ENCODE measurements at regions not wholly inside any gene's neighbourhood (a gene's known extent, or its start where the extent isn't known, plus 50 kb on each side); places are given as distances from the start of the nearest gene placed in this dataset.

DNA sequence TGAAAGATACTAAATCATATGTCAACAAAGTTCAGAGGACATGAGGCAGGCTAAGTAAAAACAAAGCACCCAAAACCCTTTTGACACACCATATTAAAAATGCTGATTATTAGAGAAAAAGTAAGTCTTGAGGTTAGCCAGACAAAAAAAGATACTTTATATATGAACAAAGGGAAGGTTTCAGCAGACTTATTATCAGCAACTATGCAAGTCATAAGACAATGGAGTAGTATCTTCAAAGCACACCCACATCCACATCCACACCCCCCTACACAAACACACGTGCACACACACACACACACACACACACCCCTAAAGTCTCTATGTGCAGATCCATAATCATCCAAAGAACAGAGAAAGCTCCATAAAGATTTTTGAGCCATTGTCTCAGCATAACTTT lies 1373.9 kb upstream of the CELF2 start:
- Histone ChIP-seq H4K20me1 (ENCODE audit: insufficient read depth, low read length) (no peaks in the 10 kb centered on the region), H4K5ac (ENCODE audit: low read depth, low read length) (no peak overlapping the region), H3K9ac (ENCODE audit: low read depth, low read length) (no peak overlapping the region), H3K4me1 (ENCODE audit: control insufficient read depth, insufficient read depth, low read length) (no peaks in the 10 kb centered on the region), H3K4me2 (ENCODE audit: low read depth, low read length) (no peak overlapping the region), H3K4me3 (ENCODE audit: insufficient read depth, low read depth, low read length) (no peak overlapping the region), H2BK120ac (ENCODE audit: low read depth, low read length) (no peak overlapping the region), H4K91ac (ENCODE audit: insufficient read depth, low read depth, low read length) (no peak overlapping the region), H3K14ac (replicated peaks; ENCODE audit: low read depth, low read length) (no peak overlapping the region), H4K8ac (ENCODE audit: low read depth in 2 of 2, low read length in 2 of 2) (no peak overlapping the region), H3K9me1 (ENCODE audit: insufficient read depth, low read length) (no peaks in the 10 kb centered on the region), H3K27ac (ENCODE audit: insufficient read depth, low read length) (no peak overlapping the region), H2BK15ac (ENCODE audit: low read depth, low read length) (no peak overlapping the region), H3K36me3 (ENCODE audit: control insufficient read depth, insufficient read depth, low read length) (no peaks in the 10 kb centered on the region), H3K23ac (ENCODE audit: low read depth, low read length) (no peak overlapping the region), H3K18ac (ENCODE audit: low read depth, low read length) (no peak overlapping the region), H2AK9ac (replicated peaks; ENCODE audit: low read depth, low read length, poor library complexity) (no peak overlapping the region), H3K56ac (ENCODE audit: extremely low read depth, insufficient read depth, low read length) (no peak overlapping the region), H3K79me1 (ENCODE audit: low read depth in 1 of 2, low read length in 2 of 2) (no peaks in the 10 kb centered on the region), H2AK5ac (ENCODE audit: low read depth, low read length) (no peak overlapping the region), H3K9me3 (ENCODE audit: control insufficient read depth, insufficient read depth, low read length) (peaks cover 6% of the 10 kb centered on the region), H3K27me3 (ENCODE audit: control insufficient read depth, insufficient read depth, low read length) (no peaks in the 10 kb centered on the region), H3K4ac (ENCODE audit: low read depth, low read length) (no peak overlapping the region), H2BK5ac (ENCODE audit: low read depth, low read length, poor library complexity, severe bottlenecking) (no peak overlapping the region), H2BK20ac (ENCODE audit: low read depth, low read length) (no peak overlapping the region), H2AFZ (replicated peaks; ENCODE audit: low read length, poor library complexity) (no peak overlapping the region)
- intact Hi-C loops (cut with micrococcal nuclease) (no loop called here), in situ Hi-C loops (cut with MboI; ENCODE audit: low sequenced_read_pairs) (no loop called here), dilution Hi-C loops (cut with HindIII; ENCODE audit: low sequenced_read_pairs, unreplicated experiment) (no loop called here)
- BruUV-seq (replicated peaks), result no TSS peak
- DNase-seq (no peak), ATAC-seq (ENCODE audit: low read depth) (no peak)
- WGBS, 2 experiments (ENCODE audit: extremely low coverage in 2 of 2, insufficient read length in 1 of 2), result 29% methylated on average over 1 of the region's 1 CpG; no CpG with 5 or more reads in 1 of the 2 experiments
- CTCF ChIA-PET, result interaction anchor here (0.6 kb wide), 1 partner anchor 1148 kb away, joined by 4 read pairs; no protein-coding TSS in a partner anchor
- no peak for TF ChIP-seq RCOR1 (IDR thresholded peaks at IDR 0.05; ENCODE audit: insufficient replicate concordance, low read length)
- no peak for TF ChIP-seq POLR2A (IDR thresholded peaks at IDR 0.05; ENCODE audit: low read depth, low read length)
- TF ChIP-seq NFE2L2 (IDR thresholded peaks at IDR 0.05; ENCODE audit: low read depth, low read length), result no peak
- TF ChIP-seq, protein P1, sequence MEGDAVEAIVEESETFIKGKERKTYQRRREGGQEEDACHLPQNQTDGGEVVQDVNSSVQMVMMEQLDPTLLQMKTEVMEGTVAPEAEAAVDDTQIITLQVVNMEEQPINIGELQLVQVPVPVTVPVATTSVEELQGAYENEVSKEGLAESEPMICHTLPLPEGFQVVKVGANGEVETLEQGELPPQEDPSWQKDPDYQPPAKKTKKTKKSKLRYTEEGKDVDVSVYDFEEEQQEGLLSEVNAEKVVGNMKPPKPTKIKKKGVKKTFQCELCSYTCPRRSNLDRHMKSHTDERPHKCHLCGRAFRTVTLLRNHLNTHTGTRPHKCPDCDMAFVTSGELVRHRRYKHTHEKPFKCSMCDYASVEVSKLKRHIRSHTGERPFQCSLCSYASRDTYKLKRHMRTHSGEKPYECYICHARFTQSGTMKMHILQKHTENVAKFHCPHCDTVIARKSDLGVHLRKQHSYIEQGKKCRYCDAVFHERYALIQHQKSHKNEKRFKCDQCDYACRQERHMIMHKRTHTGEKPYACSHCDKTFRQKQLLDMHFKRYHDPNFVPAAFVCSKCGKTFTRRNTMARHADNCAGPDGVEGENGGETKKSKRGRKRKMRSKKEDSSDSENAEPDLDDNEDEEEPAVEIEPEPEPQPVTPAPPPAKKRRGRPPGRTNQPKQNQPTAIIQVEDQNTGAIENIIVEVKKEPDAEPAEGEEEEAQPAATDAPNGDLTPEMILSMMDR (conservative IDR thresholded peaks at IDR 0.05; ENCODE audit: low read depth, low read length), result no peak
- POLR2A ChIA-PET (ENCODE audit: unreplicated experiment), result no interaction called here

All from IMR-90 (cell line).